GM21825 (cell line): ENCODE measurements at regions not wholly inside any gene's neighbourhood (a gene's known extent, or its start where the extent isn't known, plus 50 kb on each side); places are given as distances from the start of the nearest gene placed in this dataset.
"Not testable (repeated sequence)": the region's sequence is repeated elsewhere in the genome, so short reads cannot be mapped to it uniquely, and the experiment has no call there.

Experiments
- ATAC-seq: cut with Tn5 transposase; IDR thresholded peaks from one replicate; pipeline ENCODE4 v1.9.1; 2021; ENCODE audit warnings: mild to moderate bottlenecking, moderate library complexity; ENCODE audit not compliant: unreplicated experiment

GRCh38 chr5:166786889-166787288 lies 1504.6 kb upstream of the WWC1 start:
- no peak for ATAC-seq

GRCh38 chr5:166788050-166788449 lies 1503.4 kb upstream of the WWC1 start:
- ATAC-seq, result no peak

GRCh38 chr5:166795756-166796155 lies 1495.7 kb upstream of the WWC1 start:
- no peak for ATAC-seq

- ATAC-seq, result no peak
Measured at GRCh38 chr5:166803058-166803457, 1488.4 kb upstream of the WWC1 start.

GRCh38 chr5:166804223-166804622 lies 1487.2 kb upstream of the WWC1 start:
- ATAC-seq, result not testable (repeated sequence)

- not testable (repeated sequence) for ATAC-seq
Measured at GRCh38 chr5:166804693-166805092, 1486.8 kb upstream of the WWC1 start.

GRCh38 chr5:166810093-166810658 lies 1481.3 kb upstream of the WWC1 start:
- ATAC-seq, result not testable (repeated sequence)

- ATAC-seq, result no peak
Measured at GRCh38 chr5:166810721-166811120, 1480.7 kb upstream of the WWC1 start.

GRCh38 chr5:166823360-166823759 lies 1468.1 kb upstream of the WWC1 start:
- no peak for ATAC-seq

- ATAC-seq, result no peak
Measured at GRCh38 chr5:166834246-166834645, 1457.2 kb upstream of the WWC1 start.

GRCh38 chr5:166845044-166845443 lies 1446.4 kb upstream of the WWC1 start:
- ATAC-seq, result no peak

GRCh38 chr5:166856791-166857190 lies 1434.7 kb upstream of the WWC1 start:
- ATAC-seq, result no peak

- no peak for ATAC-seq
Measured at GRCh38 chr5:166860426-166860825, 1431.0 kb upstream of the WWC1 start.

- no peak for ATAC-seq
Measured at GRCh38 chr5:166862581-166862980, 1428.9 kb upstream of the WWC1 start.

- no peak for ATAC-seq
Measured at GRCh38 chr5:166865206-166865605, 1426.2 kb upstream of the WWC1 start.

GRCh38 chr5:166880456-166880855 lies 1411.0 kb upstream of the WWC1 start:
- no peak for ATAC-seq

GRCh38 chr5:166881802-166882201 lies 1409.6 kb upstream of the WWC1 start:
- ATAC-seq, result no peak

GRCh38 chr5:166883016-166883415 lies 1408.4 kb upstream of the WWC1 start:
- no peak for ATAC-seq

GRCh38 chr5:166898166-166898565 lies 1393.3 kb upstream of the WWC1 start:
- no peak for ATAC-seq

- ATAC-seq, result no peak
Measured at GRCh38 chr5:166899343-166899742, 1392.1 kb upstream of the WWC1 start.

GRCh38 chr5:166904571-166904970 lies 1386.9 kb upstream of the WWC1 start:
- no peak for ATAC-seq

- ATAC-seq, result no peak
Measured at GRCh38 chr5:166906991-166907713, 1384.3 kb upstream of the WWC1 start.

GRCh38 chr5:166909040-166909439 lies 1382.4 kb upstream of the WWC1 start:
- no peak for ATAC-seq
